ENCODE measurements at regions not wholly inside any gene's neighbourhood (a gene's known extent, or its start where the extent isn't known, plus 50 kb on each side); places are given as distances from the start of the nearest gene placed in this dataset.

- Histone ChIP-seq H3K27ac (ENCODE audit: low read depth, low read length) (no peak overlapping the region), H2AFZ (ENCODE audit: low read depth, low read length) (no peak overlapping the region), H3K4me3 (ENCODE audit: insufficient read depth, low read depth, low read length) (no peak overlapping the region), H4K20me1 (ENCODE audit: insufficient read depth, low read length) (no peaks in the 10 kb centered on the region), H3K36me3 (ENCODE audit: insufficient read depth, low read length) (no peaks in the 10 kb centered on the region), H3K9me3 (ENCODE audit: insufficient read depth, low read depth, low read length) (no peaks in the 10 kb centered on the region), H3K4me1 (ENCODE audit: insufficient read depth, low read length) (no peaks in the 10 kb centered on the region), H3K27me3 (ENCODE audit: insufficient read depth, low read length) (no peaks in the 10 kb centered on the region), H3K79me2 (ENCODE audit: insufficient read depth, low read length) (no peaks in the 10 kb centered on the region), H3K9ac (ENCODE audit: low read length) (no peak overlapping the region), H3K4me2 (ENCODE audit: low read length) (no peak overlapping the region)
- peaks cover 6% of the 10 kb centered on the region for H3K27me3 Mint-ChIP-seq (ENCODE audit: low read depth, unreplicated experiment)
- no peaks in the 10 kb centered on the region for H3K36me3 Mint-ChIP-seq (ENCODE audit: low read depth, unreplicated experiment)
- FAIRE-seq (no peak), DNase-seq (ENCODE audit: low read depth) (no peak)
- peaks cover 3% of the 10 kb centered on the region for H3K9me3 Mint-ChIP-seq (ENCODE audit: unreplicated experiment)
- H3K27ac Mint-ChIP-seq (ENCODE audit: unreplicated experiment): no peak overlapping the region
- no peak overlapping the region for H3K4me3 Mint-ChIP-seq (ENCODE audit: unreplicated experiment)
- H3K4me1 Mint-ChIP-seq (ENCODE audit: low read depth, unreplicated experiment): peaks cover 3% of the 10 kb centered on the region
- no peak for TF ChIP-seq EZH2 (IDR thresholded peaks at IDR 0.05; ENCODE audit: insufficient read depth, low read length)
- no peak for TF ChIP-seq CTCF (IDR thresholded peaks at IDR 0.05; ENCODE audit: insufficient read depth, low read depth, low read length)
Observed at GRCh38 chr11:127452533-127452932, 452.0 kb upstream of the KIRREL3 start.

DNA sequence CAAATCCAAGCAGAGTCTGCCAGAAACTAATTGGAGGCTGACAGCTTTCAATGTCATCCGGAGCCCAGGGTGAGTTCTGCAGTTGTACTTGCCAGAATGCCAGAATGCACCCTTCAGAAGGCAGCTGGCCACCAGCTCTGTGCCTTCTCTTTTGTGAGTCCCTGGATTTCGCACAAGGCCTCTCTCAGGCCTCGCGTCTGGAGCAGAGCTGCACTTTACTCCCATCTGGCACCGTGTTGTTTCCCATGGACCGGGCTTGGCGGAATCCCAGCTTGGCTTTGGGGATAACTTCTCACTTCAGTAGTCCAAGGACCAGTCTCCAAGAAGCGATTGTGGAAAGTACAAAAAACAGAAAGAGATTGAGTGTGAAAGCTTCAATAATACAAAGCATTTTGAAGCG is 451.3 kb upstream of the KIRREL3 start:
- no peak overlapping the region for H3K4me3 ChIP-seq (ENCODE audit: insufficient read depth, low read depth, low read length)
- TF ChIP-seq CTCF (IDR thresholded peaks at IDR 0.05; ENCODE audit: insufficient read depth, low read depth, low read length) (no peak), EZH2 (IDR thresholded peaks at IDR 0.05; ENCODE audit: insufficient read depth, low read length) (no peak)
- H3K27me3 Mint-ChIP-seq (ENCODE audit: low read depth, unreplicated experiment): peaks cover 7% of the 10 kb centered on the region
- no peaks in the 10 kb centered on the region for H3K27me3 ChIP-seq (ENCODE audit: insufficient read depth, low read length)
- no peak overlapping the region for H3K27ac ChIP-seq (ENCODE audit: low read depth, low read length)
- H3K4me1 ChIP-seq (ENCODE audit: insufficient read depth, low read length): no peaks in the 10 kb centered on the region
- no peaks in the 10 kb centered on the region for H3K36me3 Mint-ChIP-seq (ENCODE audit: low read depth, unreplicated experiment)
- H3K36me3 ChIP-seq (ENCODE audit: insufficient read depth, low read length): no peaks in the 10 kb centered on the region
- no peaks in the 10 kb centered on the region for H4K20me1 ChIP-seq (ENCODE audit: insufficient read depth, low read length)
- no peak overlapping the region for H3K4me2 ChIP-seq (ENCODE audit: low read length)
- no peak overlapping the region for H3K27ac Mint-ChIP-seq (ENCODE audit: unreplicated experiment)
- no peak overlapping the region for H3K9ac ChIP-seq (ENCODE audit: low read length)
- no peaks in the 10 kb centered on the region for H3K79me2 ChIP-seq (ENCODE audit: insufficient read depth, low read length)
- no peak overlapping the region for H2AFZ ChIP-seq (ENCODE audit: low read depth, low read length)
- peaks cover 3% of the 10 kb centered on the region for H3K4me1 Mint-ChIP-seq (ENCODE audit: low read depth, unreplicated experiment)
- H3K9me3 Mint-ChIP-seq (ENCODE audit: unreplicated experiment): peaks cover 3% of the 10 kb centered on the region
- DNase-seq (ENCODE audit: low read depth) (no peak), FAIRE-seq (no peak)
- no peak overlapping the region for H3K4me3 Mint-ChIP-seq (ENCODE audit: unreplicated experiment)
- no peaks in the 10 kb centered on the region for H3K9me3 ChIP-seq (ENCODE audit: insufficient read depth, low read depth, low read length)

DNA sequence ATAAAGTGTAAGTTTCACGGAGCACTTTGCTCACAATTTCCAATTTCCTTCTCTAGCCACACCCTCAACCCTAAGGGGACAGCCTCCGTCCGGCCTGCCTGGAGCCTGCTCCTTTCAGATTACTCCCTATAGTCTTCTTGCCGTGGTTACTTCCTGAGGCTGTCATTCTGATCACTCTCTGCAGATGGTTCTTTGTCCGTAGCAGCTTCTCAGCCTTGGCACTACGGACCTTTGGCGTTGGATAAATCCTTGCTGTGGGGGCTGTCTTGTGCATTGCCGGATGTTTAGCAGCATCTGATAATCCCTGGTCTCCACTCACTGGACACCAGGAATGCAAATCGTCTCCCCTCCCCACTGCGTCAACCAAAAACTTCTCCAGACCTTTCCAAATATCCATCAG is 447.5 kb upstream of the KIRREL3 start:
- Mint-ChIP-seq H3K27ac (ENCODE audit: unreplicated experiment) (no peak overlapping the region), H3K4me3 (ENCODE audit: unreplicated experiment) (no peak overlapping the region), H3K9me3 (ENCODE audit: unreplicated experiment) (peaks cover 3% of the 10 kb centered on the region), H3K4me1 (ENCODE audit: low read depth, unreplicated experiment) (no peaks in the 10 kb centered on the region), H3K27me3 (ENCODE audit: low read depth, unreplicated experiment) (peaks cover 10% of the 10 kb centered on the region), H3K36me3 (ENCODE audit: low read depth, unreplicated experiment) (no peaks in the 10 kb centered on the region)
- Histone ChIP-seq H3K36me3 (ENCODE audit: insufficient read depth, low read length) (no peaks in the 10 kb centered on the region), H3K9me3 (ENCODE audit: insufficient read depth, low read depth, low read length) (no peaks in the 10 kb centered on the region), H3K4me2 (ENCODE audit: low read length) (no peak overlapping the region), H3K27ac (ENCODE audit: low read depth, low read length) (no peak overlapping the region), H2AFZ (ENCODE audit: low read depth, low read length) (no peak overlapping the region), H3K79me2 (ENCODE audit: insufficient read depth, low read length) (no peaks in the 10 kb centered on the region), H3K4me1 (ENCODE audit: insufficient read depth, low read length) (no peaks in the 10 kb centered on the region), H3K27me3 (ENCODE audit: insufficient read depth, low read length) (no peaks in the 10 kb centered on the region), H3K4me3 (ENCODE audit: insufficient read depth, low read depth, low read length) (no peak overlapping the region), H4K20me1 (ENCODE audit: insufficient read depth, low read length) (no peaks in the 10 kb centered on the region), H3K9ac (ENCODE audit: low read length) (no peak overlapping the region)
- DNase-seq (ENCODE audit: low read depth) (no peak), FAIRE-seq (no peak)
- TF ChIP-seq CTCF (IDR thresholded peaks at IDR 0.05; ENCODE audit: insufficient read depth, low read depth, low read length) (no peak), EZH2 (IDR thresholded peaks at IDR 0.05; ENCODE audit: insufficient read depth, low read length) (no peak)

All from astrocyte (in vitro differentiated cells and primary cell).